Heart right ventricle (tissue), 16 donors: ENCODE measurements at regions not wholly inside any gene's neighbourhood (a gene's known extent, or its start where the extent isn't known, plus 50 kb on each side); places are given as distances from the start of the nearest gene placed in this dataset.

Source experiments
- ATAC-seq, 8 donors: fragments of 200-7000 bp; cut with Tn5 transposase; one replicate each; pipeline ENCODE4 v1.9.1; 2020; ENCODE audit warnings: mild to moderate bottlenecking in 8 of 8, moderate library complexity in 8 of 8, moderate number of reproducible peaks in 1 of 8
- DNase-seq, 2 donors: peaks; one replicate each; pipeline ENCODE4 v3.0.0-alpha.2; 2020
- H3K27ac ChIP-seq, 10 donors: fragments of 200-600 bp; sonication (generic) in 2 of 10; one replicate each; pipeline versions ENCODE4 v1.5.0 to v1.8.0; 2020 to 2022; ENCODE audit warnings: mild to moderate bottlenecking in 3 of 10
- H3K27me3 ChIP-seq, 7 donors: fragments of 200-600 bp; one replicate each; pipeline ENCODE4 v1.8.0; 2021 to 2022; ENCODE audit warnings: mild to moderate bottlenecking in 2 of 7
- H3K36me3 ChIP-seq, 9 donors: fragments of 200-600 bp; sonication (generic) in 1 of 9; one replicate each; pipeline versions ENCODE4 v1.5.0 to v1.8.0; 2020 to 2022; ENCODE audit warnings: mild to moderate bottlenecking in 2 of 9
- H3K4me1 ChIP-seq, 9 donors: fragments of 200-600 bp; sonication (generic) in 1 of 9; one replicate each; pipeline versions ENCODE4 v1.5.0 to v1.8.0; 2020 to 2022; ENCODE audit warnings: mild to moderate bottlenecking in 4 of 9
- H3K4me3 ChIP-seq, 10 donors: fragments of 200-600 bp; sonication (generic) in 2 of 10; one replicate each; pipeline versions ENCODE4 v1.5.0 to v1.8.0; 2020 to 2022; ENCODE audit warnings: mild to moderate bottlenecking in 7 of 10, moderate library complexity in 2 of 10
- H3K9me3 ChIP-seq, 11 donors: fragments of 200-600 bp in 10 of 11; sonication (generic) in 2 of 11; one replicate each; pipeline versions ENCODE4 v1.5.0 to v1.8.0; 2013 to 2022; ENCODE audit warnings: mild to moderate bottlenecking in 2 of 11, control low read depth in 1 of 11, moderate library complexity in 1 of 11
- WGBS, 2 donors: extraction: QIAGEN DNeasy Blood & Tissue Kit; methylation state at CpG; one replicate each; pipeline ENCODE4 v1.1.7; 2013; ENCODE audit warnings: inconsistent platforms in 1 of 2; 5-methylcytosine and 5-hydroxymethylcytosine counted together
- intact Hi-C, 10 donors: fragments of 100-400 bp; cut with DNase I; formaldehyde crosslinking; loops; one replicate each; pipeline versions ENCODE4 v1.11.1 to v1.14.2; 2022
- TF ChIP-seq, protein P1 (sequence below), 9 donors: fragments of 200-600 bp; sonication (generic) in 2 of 9; IDR thresholded peaks; one replicate each; pipeline versions ENCODE4 v1.5.0 to v1.8.0; 2021 to 2022; ENCODE audit warnings: antibody characterized with exemption in 9 of 9, mild to moderate bottlenecking in 5 of 9, moderate library complexity in 1 of 9
- donor health status: Arrhythmogenic right ventricular cardiomyopathy.
- donor health status: ischemic (EF 13 %, LVEDD 7.1; RV severe dilation, severe dysfunction).
- donor health status: healthy with polysubstance abuse.
- donor health status: DM: no; HTN: yes; CAD: no.
- donor health status: DM: no; HTN: no; CAD: no.
- donor health status: ischemic (EF 25% LVEDD 6.9; RV normal size, moderate dysfunction).
- donor health status: ischemic (EF 25% LVEDD 5.7; RV mildly dilated, moderate dysfunction).
- donor health status: healthy.
- donor health status: DM: yes; HTN: yes; CAD: no.
- donor health status: Ischemic cardiomyopathy.
- donor health status: ischemic (EF 35%, LVEDD 5.7; RV mildly dilated, moderate dysfunction).
- donor health status: nonischemic (EF 11% LVEDD 7.7; RV severe dilation, severe dysfunction).
- donor health status: DM: yes; HTN: yes; CAD: no.
- donor health status: PGD.
- donor health status: ischemic (EF 29% LVEDD 5.4; RV normal size, mild dysfunction).
- donor health status: nonischemic (EF 23%, LVEDD 6.1; RV moderate dilation, normal function).

DNA sequence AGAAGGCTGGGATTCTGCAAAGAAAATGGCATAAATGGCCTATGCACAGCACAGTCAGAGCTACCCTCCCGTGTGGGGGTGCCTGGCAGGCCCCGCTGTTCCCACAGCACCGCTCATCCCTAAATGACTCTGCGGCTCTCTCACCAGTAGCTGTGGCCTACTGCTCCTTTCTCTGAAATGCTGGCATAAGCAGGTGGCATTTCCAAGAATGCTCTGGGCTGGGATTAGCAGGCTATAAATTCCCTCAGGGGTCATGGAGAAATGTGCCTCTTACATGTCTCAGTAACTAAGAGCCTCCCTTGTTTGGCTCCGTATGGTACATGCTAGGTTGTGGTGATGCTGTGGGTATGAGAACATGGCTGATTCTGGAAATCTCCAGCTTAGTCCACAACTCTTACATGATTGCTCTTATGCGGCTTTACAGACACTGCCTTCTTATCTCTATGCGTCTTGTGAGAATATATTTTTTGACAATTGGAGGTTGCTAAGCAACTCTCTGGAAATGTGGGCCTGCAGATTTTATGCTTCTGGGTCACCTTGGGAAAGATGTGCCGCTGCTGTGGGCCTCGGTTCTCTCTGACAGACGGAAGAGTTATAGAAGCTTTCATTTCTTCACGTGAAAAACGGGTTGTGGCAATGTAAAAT, 80.3 kb upstream of the GATA6 start:
- Histone ChIP-seq H3K27ac (peak overlapping the region in 6 of 10 donors; percentile 40 to 82 (median 80)), H3K4me1 (peaks cover 0 to 13% (median 6%) of the 10 kb centered on the region in 9 donors), H3K27me3 (peaks cover 0 to 4% (median 0%) of the 10 kb centered on the region in 7 donors), H3K4me3 (no peak overlapping the region), H3K36me3 (no peaks in the 10 kb centered on the region), H3K9me3 (no peaks in the 10 kb centered on the region)
- WGBS, 2 donors = 55 to 74% methylated on average over 12 of the region's 12 CpGs
- ATAC-seq (peak; percentile 49 to 82 (median 66)), DNase-seq (peak in 1 of 2 donors; percentile 30)
- TF ChIP-seq, protein P1, sequence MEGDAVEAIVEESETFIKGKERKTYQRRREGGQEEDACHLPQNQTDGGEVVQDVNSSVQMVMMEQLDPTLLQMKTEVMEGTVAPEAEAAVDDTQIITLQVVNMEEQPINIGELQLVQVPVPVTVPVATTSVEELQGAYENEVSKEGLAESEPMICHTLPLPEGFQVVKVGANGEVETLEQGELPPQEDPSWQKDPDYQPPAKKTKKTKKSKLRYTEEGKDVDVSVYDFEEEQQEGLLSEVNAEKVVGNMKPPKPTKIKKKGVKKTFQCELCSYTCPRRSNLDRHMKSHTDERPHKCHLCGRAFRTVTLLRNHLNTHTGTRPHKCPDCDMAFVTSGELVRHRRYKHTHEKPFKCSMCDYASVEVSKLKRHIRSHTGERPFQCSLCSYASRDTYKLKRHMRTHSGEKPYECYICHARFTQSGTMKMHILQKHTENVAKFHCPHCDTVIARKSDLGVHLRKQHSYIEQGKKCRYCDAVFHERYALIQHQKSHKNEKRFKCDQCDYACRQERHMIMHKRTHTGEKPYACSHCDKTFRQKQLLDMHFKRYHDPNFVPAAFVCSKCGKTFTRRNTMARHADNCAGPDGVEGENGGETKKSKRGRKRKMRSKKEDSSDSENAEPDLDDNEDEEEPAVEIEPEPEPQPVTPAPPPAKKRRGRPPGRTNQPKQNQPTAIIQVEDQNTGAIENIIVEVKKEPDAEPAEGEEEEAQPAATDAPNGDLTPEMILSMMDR (IDR thresholded peaks at IDR 0.05) = no peak
- intact Hi-C loops = loop anchor here in 3 of 10 donors (5.0 to 10.0 kb wide), 3 partner anchors 78 to 92 kb away; partner anchors contain the start of gene GATA6 (in 1 of the 3)

DNA sequence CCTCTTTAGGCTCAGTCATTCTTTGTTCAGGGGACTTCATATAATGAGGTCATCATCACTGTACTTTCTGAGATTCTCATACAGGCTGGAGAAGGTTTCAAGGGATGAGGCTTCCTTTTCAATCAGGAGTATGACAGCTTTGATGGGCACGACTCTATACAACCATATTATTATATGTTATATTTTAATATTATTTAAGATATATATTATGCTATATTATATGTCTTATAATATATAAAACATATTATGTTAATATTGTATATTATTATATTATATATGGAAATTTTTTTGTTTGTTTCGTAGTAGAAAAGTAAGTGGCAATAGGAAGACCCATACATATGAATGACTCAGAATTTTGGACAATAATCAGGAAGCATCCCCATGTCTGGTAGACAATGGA, 78.0 kb upstream of the GATA6 start:
- TF ChIP-seq, protein P1 (IDR thresholded peaks at IDR 0.05) = no peak
- WGBS, 2 donors = 89 to 95% methylated on average over 2 of the region's 2 CpGs
- intact Hi-C loops = loop anchor here in 1 of 10 donors (5.0 kb wide), 1 partner anchor 71 kb away; no protein-coding TSS in a partner anchor

DNA sequence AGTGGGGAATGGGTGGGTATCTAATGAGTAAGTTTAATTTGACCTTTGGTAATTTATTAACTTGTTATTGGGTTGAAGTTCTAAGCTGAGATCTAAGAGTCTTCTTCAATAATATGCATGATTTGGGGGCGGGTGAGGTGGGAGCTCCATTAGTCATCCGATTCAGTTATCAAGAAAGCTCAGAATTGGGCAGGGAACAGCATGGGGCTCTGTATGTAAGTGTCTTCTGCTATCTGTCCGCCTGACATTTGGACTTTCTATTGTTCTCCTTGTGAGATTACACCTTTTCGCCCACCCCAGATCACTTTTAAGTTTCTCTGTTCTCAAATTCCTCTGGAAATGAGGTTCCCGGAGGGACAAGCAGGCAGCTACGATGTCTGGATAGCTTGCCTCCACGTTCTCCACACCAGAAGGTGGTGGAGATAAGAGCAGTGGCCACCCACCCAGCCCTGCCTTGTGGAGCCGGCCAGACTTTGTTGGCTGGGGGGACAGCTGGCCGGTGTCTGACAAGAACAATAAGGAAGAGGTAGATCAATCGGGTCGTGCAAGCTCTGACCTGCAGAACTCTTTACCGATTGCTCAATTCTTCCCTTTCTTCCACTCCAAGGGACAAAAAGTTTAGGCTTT, 75.5 kb upstream of the GATA6 start:
- Histone ChIP-seq H3K27me3 (peaks cover 0 to 7% (median 0%) of the 10 kb centered on the region in 7 donors), H3K36me3 (no peaks in the 10 kb centered on the region), H3K9me3 (no peaks in the 10 kb centered on the region), H3K4me3 (no peak overlapping the region), H3K27ac (no peak overlapping the region), H3K4me1 (peaks cover 0 to 7% (median 3%) of the 10 kb centered on the region in 9 donors)
- TF ChIP-seq, protein P1 (IDR thresholded peaks at IDR 0.05) = no peak
- 64 to 66% methylated on average over 12 of the region's 12 CpGs for WGBS, 2 donors
- no peak for DNase-seq
- intact Hi-C loops = loop anchor here in 1 of 10 donors (5.0 kb wide), 1 partner anchor 68 kb away; no protein-coding TSS in a partner anchor
- no peak for ATAC-seq

More for the DNA sequence above, 78.0 kb upstream of the GATA6 start:
- H3K4me1 ChIP-seq = peaks cover 0 to 12% (median 6%) of the 10 kb centered on the region in 9 donors
- ATAC-seq = no peak
- H3K4me3 ChIP-seq = no peak overlapping the region
- no peak for DNase-seq
- H3K27me3 ChIP-seq = peaks cover 0 to 4% (median 0%) of the 10 kb centered on the region in 7 donors
- no peaks in the 10 kb centered on the region for H3K9me3 ChIP-seq
- H3K27ac ChIP-seq = no peak overlapping the region
- no peaks in the 10 kb centered on the region for H3K36me3 ChIP-seq

DNA sequence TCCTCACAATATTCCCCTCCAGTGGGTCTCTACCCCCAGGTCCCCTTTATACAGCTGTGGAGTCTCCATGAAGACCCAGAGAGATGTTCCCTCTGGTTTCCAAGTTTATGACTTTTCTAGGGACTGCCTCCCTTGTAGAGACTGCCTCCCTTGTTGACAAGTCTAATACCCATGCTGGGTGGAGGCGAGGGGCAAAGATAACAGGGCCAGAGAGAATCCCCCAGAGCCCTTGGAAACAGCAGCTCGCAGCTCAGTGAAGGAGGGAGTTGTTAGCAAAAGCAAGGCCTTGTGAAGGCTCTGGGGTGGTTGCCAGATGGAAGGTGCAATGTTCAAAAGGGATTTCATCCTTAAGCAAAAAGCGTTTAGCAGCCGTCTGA, 75.0 kb upstream of the GATA6 start:
- intact Hi-C loops = loop anchor here in 1 of 10 donors (5.0 kb wide), 1 partner anchor 68 kb away; no protein-coding TSS in a partner anchor
- 67 to 71% methylated on average over 4 of the region's 4 CpGs for WGBS, 2 donors
- H3K4me1 ChIP-seq = peaks cover 0 to 7% (median 3%) of the 10 kb centered on the region in 9 donors

More for the DNA sequence above, 75.0 kb upstream of the GATA6 start:
- Histone ChIP-seq H3K27me3 (peaks cover 0 to 7% (median 0%) of the 10 kb centered on the region in 7 donors), H3K27ac (no peak overlapping the region), H3K4me3 (no peak overlapping the region), H3K36me3 (no peaks in the 10 kb centered on the region), H3K9me3 (no peaks in the 10 kb centered on the region)
- DNase-seq (no peak), ATAC-seq (no peak)
- TF ChIP-seq, protein P1 (IDR thresholded peaks at IDR 0.05) = no peak
